Stimulated activated CD8-positive, alpha-beta memory T cell treated with anti-CD3 and anti-CD28 coated beads, Interleukin-7, amount 100 ng/mL, for 4 hours (primary cell): ENCODE measurements at regions not wholly inside any gene's neighbourhood (a gene's known extent, or its start where the extent isn't known, plus 50 kb on each side); places are given as distances from the start of the nearest gene placed in this dataset.
"Not testable (repeated sequence)": the region's sequence is repeated elsewhere in the genome, so short reads cannot be mapped to it uniquely, and the experiment has no call there.

Experiments
- DNase-seq, 2 donors: peaks; one replicate each; pipeline ENCODE4 v3.0.0-alpha.2; 2020; ENCODE audit warnings: low read depth in 2 of 2

GRCh38 chr1:88530246-88530645 lies 153.8 kb upstream of the PKN2 start:
- DNase-seq = no peak

DNA sequence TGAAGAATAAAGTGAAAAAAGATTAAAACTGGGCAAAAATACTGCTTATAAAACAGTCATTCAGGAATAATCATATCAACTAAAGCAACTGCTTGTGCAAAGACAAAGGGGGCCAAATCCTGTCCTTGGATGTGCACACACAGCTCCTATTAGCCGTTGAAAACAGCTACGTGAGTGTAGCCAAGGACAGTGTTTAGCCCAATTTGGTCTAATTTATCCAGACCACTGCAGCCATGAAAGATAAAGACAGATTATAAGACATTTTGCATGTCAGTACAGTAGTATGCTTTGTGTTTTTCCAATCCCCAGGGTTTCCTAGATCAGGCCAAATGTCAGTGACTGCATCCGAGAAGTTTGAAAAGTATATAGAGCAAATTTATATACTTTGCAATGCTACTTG lies 146.3 kb upstream of the PKN2 start:
- DNase-seq = no peak

GRCh38 chr1:88538222-88538899 lies 145.7 kb upstream of the PKN2 start:
- DNase-seq = no peak

DNA sequence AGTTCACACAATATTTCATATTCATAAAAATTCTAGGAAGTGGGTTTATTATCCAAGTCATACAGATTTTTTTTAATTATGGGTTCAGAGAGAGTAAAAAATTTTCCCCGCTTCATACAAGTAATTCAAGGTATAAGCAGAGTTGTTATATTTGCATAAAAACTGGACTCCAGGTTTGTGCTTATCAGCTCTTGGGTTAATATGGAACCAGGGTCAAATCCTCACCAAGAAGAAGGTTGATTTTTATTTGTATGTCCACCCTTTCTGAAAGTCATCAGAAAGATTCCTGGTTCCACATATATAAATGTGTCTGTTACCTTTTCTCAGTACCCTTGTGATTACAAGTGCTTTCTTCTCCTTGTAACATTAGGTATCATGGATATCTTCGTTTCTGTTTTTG lies 143.8 kb upstream of the PKN2 start:
- DNase-seq = no peak

DNA sequence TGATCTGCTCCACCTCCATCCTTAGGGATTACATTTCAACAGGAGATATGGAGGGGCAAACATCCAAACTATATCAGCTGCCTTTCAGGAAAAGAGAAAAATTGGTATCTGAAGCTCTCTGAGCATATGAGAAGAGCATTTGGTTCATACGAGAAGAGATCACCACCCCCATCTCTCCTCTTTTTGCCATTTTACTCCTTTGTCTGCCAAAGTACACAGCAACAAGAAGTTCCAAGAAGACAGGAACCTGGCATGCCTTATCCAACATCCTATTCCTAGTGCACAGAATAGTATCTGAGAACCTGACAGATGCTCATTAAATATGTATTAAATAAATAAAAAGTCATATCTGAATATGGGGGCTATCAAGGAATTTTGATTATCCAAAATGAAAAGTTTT lies 142.5 kb upstream of the PKN2 start:
- no peak for DNase-seq

- DNase-seq = no peak
These were observed 139.9 kb upstream of the PKN2 start for GRCh38 chr1:88544195-88544594.

DNA sequence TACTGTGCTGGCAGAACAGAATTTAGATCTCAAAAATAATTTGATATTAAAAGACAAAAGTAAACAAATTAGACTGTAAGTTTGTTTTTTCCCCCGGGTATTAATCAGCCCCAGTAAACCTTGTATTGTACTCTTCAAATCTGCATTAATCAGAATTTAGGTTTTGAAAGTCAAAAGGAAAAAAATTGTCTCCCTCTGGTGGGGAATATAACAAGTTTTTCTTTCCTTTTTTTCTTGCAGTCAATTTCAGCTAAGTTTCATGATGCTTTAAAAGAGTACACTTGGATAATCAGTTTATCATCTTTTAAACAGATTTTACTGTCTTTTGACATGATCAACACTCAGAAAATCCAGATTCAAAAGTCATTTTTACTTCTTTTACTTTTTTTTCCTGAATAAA lies 134.5 kb upstream of the PKN2 start:
- no peak for DNase-seq

DNA sequence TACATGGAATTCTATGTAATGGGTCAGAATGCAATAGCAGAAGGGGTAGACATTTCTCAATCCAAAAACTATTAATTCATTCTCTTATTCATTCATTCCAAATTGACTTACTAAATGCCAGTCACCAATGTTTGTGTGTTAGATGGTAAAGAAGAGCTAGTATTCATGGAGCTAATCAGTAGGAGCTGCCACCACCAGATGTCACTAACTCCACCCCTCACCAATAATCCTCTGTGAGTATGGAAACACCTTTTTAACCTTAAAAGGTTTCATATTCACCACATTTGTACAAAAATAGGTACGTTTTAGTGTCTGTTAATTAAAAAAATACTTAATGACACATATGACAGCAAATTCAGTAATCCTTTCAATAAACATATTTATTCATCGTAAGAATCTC lies 131.8 kb upstream of the PKN2 start:
- no peak for DNase-seq

DNA sequence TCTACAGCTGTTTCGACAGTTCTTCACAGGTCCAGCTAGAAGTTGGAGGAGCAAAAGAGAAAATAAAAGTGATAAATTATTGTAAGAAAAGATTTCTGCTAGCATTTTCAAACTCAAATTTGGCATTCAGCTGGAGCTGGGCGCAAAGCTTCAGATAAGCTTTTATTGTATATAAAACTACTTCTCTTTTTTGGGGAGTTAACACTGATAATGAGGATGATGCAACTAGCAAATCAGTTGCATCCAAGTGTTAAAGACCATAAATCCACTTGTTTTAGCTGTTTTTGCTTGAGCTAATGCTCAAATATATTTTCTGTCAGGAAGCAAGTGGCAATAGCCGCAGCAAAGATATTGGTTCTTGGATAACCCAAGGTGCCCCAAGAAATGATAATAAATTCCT lies 127.1 kb upstream of the PKN2 start:
- DNase-seq = no peak

- DNase-seq = no peak
These were observed 123.5 kb upstream of the PKN2 start for GRCh38 chr1:88560621-88561020.

GRCh38 chr1:88562991-88563390 lies 121.1 kb upstream of the PKN2 start:
- no peak for DNase-seq

GRCh38 chr1:88566615-88567387 lies 117.3 kb upstream of the PKN2 start:
- no peak for DNase-seq

GRCh38 chr1:88571506-88571905 lies 112.6 kb upstream of the PKN2 start:
- no peak for DNase-seq

DNA sequence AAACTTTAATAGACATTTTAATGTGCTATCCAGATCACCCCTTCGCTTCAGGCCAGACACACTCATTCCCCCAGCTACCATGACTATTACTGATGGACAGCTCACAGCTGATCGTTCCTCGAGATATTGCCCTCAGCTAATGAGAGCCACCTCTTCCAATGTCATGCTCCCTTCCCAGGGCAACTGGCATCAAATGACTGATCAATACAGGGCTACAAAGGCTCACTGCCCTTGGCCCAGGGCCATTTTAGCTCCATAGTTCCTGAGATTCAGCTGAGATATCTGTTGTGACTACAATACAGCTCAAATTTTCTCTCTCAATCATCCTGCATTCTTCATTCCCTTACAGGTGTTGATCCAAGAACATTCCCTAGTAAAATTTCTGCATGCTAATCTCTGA lies 104.5 kb upstream of the PKN2 start:
- DNase-seq = no peak

GRCh38 chr1:88581703-88582102 lies 102.4 kb upstream of the PKN2 start:
- no peak for DNase-seq

GRCh38 chr1:88593358-88593757 lies 90.7 kb upstream of the PKN2 start:
- no peak for DNase-seq

GRCh38 chr1:88595355-88596002 lies 88.6 kb upstream of the PKN2 start:
- no peak for DNase-seq

GRCh38 chr1:88597973-88598372 lies 86.1 kb upstream of the PKN2 start:
- DNase-seq = not testable (repeated sequence)

- no peak for DNase-seq
These were observed 75.7 kb upstream of the PKN2 start for GRCh38 chr1:88608139-88608943.

DNA sequence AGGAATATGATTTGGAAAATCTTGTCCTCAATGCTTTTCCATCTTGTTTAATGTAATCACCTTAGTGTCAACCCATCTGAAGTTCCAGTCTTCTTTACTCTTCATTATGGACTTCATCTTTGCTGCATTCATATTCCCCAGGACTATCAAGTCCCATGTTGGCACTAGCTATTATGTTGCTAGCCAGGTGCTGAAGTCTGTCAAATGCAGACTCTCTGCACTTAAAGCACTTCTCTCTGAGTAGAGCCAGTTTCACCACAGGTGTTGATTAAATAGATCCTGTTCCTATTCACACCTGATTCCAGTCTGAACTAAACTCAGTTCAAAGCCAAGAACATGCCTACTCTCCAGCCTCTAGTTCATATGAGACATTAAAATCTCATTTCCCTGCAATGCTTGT lies 75.0 kb upstream of the PKN2 start:
- DNase-seq = no peak

GRCh38 chr1:88610687-88611086 lies 73.4 kb upstream of the PKN2 start:
- no peak for DNase-seq

GRCh38 chr1:88612292-88612691 lies 71.8 kb upstream of the PKN2 start:
- DNase-seq = no peak
